Suprapubic skin (tissue), 3 donors: ENCODE measurements at regions not wholly inside any gene's neighbourhood (a gene's known extent, or its start where the extent isn't known, plus 50 kb on each side); places are given as distances from the start of the nearest gene placed in this dataset.

Experiments used
- CTCF ChIP-seq, 2 donors: fragments of 200-600 bp in 1 of 2; fragments of 450-650 bp in 1 of 2; sonication (generic) in 1 of 2; IDR thresholded peaks; one replicate each; pipeline ENCODE4 v1.5.1; 2016 to 2019; ENCODE audit warnings: antibody characterized with exemption in 2 of 2, mild to moderate bottlenecking in 1 of 2, moderate library complexity in 1 of 2
- EP300 ChIP-seq: sonication (generic); formaldehyde crosslinking; IDR thresholded peaks from one replicate; pipeline ENCODE4 v1.6.1; 2017; ENCODE audit warnings: antibody characterized with exemption
- POLR2A ChIP-seq, 2 donors: fragments of 450-650 bp; IDR thresholded peaks; one replicate each; pipeline ENCODE4 v1.6.1; 2017; ENCODE audit warnings: antibody characterized with exemption in 2 of 2, mild to moderate bottlenecking in 2 of 2, moderate library complexity in 2 of 2

GRCh38 chr18:56065086-56065485, 477.1 kb upstream of the TCF4 start:
- no peak for TF ChIP-seq CTCF (IDR thresholded peaks at IDR 0.05)
- TF ChIP-seq POLR2A (IDR thresholded peaks at IDR 0.05) = no peak
- TF ChIP-seq EP300 = no peak
